Spinal cord (tissue), 9 donors: ENCODE measurements at regions not wholly inside any gene's neighbourhood (a gene's known extent, or its start where the extent isn't known, plus 50 kb on each side); places are given as distances from the start of the nearest gene placed in this dataset.

Source experiments
- DNase-seq, 6 donors: peaks; one replicate each; pipeline versions ENCODE4 v3.0.0 to v3.0.0-alpha.2; 2013 to 2015; ENCODE audit warnings: low spot score in 6 of 6, low read depth in 4 of 6
- H3K27ac ChIP-seq: one replicate; pipeline ENCODE4 v1.5.1; 2013; ENCODE audit warnings: low read depth, low read length, control low read depth
- H3K27me3 ChIP-seq: one replicate; pipeline ENCODE4 v1.6.1; 2013; ENCODE audit warnings: low read length; ENCODE audit not compliant: control insufficient read depth, insufficient read depth
- H3K36me3 ChIP-seq: one replicate; pipeline ENCODE4 v1.6.1; 2013; ENCODE audit warnings: low read length; ENCODE audit not compliant: control insufficient read depth, insufficient read depth
- H3K4me1 ChIP-seq: one replicate; pipeline ENCODE4 v1.6.1; 2013; ENCODE audit warnings: low read length; ENCODE audit not compliant: control insufficient read depth, insufficient read depth
- H3K4me3 ChIP-seq: one replicate; pipeline ENCODE4 v1.5.1; 2013; ENCODE audit warnings: low read depth, low read length, control low read depth
- H3K9me3 ChIP-seq: one replicate; pipeline ENCODE4 v1.6.1; 2013; ENCODE audit warnings: low read length; ENCODE audit not compliant: control insufficient read depth, insufficient read depth
- WGBS: methylation state at CpG from one replicate; pipeline ENCODE4 v1.1.5; 2013; ENCODE audit warnings: missing lambda C conversion rate; ENCODE audit not compliant: insufficient coverage; 5-methylcytosine and 5-hydroxymethylcytosine counted together
- donor health status: healthy.

DNA sequence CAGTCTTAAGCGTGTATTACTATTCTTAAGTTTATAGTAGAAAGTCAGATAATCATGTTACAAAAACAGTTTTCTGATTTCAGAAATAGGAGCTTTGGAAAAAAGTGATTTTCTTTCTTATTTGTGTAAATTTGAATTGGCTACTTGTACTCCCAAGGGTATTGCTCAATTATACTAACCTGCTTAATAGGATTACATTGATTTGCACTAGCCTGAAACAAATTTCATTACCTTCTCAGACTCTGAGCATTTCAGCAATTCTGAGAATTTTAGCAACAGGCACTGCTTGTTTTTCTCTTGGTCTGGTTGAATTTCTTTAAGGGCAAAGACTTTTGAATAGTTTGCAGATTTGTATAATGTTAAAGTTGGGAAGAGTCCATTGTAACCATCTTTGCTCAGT, 87.2 kb upstream of the NXPH2 start:
- Histone ChIP-seq H3K27me3 (no peaks in the 10 kb centered on the region), H3K27ac (no peak overlapping the region), H3K9me3 (no peaks in the 10 kb centered on the region), H3K4me3 (no peak overlapping the region), H3K36me3 (no peaks in the 10 kb centered on the region), H3K4me1 (no peaks in the 10 kb centered on the region)
- no peak for DNase-seq
- WGBS, result no CpG with 5 or more reads among the region's 1 CpG

DNA sequence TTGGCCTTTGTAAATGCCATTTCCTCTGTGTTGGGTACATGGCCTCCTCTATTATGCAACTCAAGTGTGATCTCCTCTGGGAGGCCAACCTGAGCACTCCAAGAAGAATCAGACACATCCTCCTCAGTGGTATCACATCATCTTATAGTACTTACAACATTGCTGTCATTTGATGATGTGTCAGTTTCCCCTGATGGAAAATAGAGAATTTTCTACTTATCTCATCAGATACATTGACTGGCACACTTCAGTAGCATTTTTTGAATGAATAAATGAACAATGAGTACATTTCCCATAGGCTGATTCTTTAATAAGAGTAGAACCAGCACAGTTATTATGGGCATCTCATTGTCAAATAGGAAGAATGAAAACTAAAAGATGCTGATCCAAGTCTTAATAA, 86.6 kb upstream of the NXPH2 start:
- Histone ChIP-seq H3K36me3 (no peaks in the 10 kb centered on the region), H3K4me3 (no peak overlapping the region)

DNA sequence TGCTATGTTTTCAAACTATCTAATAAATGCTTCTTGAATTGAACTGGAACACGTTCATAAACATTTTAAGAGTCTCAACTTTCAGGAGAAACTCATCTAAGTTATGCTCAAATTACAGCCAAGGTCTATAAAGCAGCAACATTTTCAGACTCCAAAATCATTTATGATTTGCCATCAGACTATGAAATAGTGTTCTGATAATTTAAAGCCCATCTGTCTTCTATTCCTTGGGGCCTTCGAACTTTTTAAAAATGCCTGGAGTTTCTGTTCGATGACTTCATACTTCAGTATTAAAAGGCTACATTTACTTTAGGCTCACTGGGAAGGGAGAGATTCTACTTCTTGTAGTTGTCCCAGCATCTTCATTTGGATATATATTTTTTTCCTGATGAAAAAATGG, 73.6 kb upstream of the NXPH2 start:
- Histone ChIP-seq H3K27ac (no peak overlapping the region), H3K4me1 (no peaks in the 10 kb centered on the region), H3K9me3 (no peaks in the 10 kb centered on the region), H3K27me3 (no peaks in the 10 kb centered on the region), H3K36me3 (no peaks in the 10 kb centered on the region), H3K4me3 (no peak overlapping the region)
- no peak for DNase-seq
- no CpG with 5 or more reads among the region's 3 CpGs for WGBS

More for the DNA sequence above, 86.6 kb upstream of the NXPH2 start:
- H3K9me3 ChIP-seq, result no peaks in the 10 kb centered on the region
- no peaks in the 10 kb centered on the region for H3K4me1 ChIP-seq
- H3K27ac ChIP-seq, result no peak overlapping the region
- no peak for DNase-seq
- H3K27me3 ChIP-seq, result no peaks in the 10 kb centered on the region

DNA sequence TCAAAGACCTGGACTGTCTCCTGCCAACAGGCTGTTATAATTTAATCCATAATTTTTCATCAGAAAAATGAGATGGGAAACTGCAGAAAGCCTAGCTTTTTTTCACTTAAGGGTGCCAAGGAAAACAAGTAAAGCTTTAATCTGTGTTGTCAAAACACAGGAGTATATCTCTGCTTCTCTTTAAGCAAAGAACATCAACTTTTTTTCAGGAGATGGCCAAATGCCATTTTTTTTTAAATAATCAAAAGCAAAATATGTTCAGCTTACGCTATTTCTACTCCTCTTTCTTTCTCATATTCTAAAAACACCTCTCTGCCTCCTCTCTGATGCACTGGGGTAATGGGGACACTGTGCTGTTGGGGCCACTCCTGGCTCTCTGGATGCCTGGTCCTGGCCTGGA, 73.1 kb upstream of the NXPH2 start:
- WGBS, result no CpG with 5 or more reads among the region's 1 CpG
- Histone ChIP-seq H3K27ac (no peak overlapping the region), H3K4me1 (no peaks in the 10 kb centered on the region), H3K27me3 (no peaks in the 10 kb centered on the region), H3K4me3 (no peak overlapping the region), H3K36me3 (no peaks in the 10 kb centered on the region), H3K9me3 (no peaks in the 10 kb centered on the region)
- peak in 1 of 6 donors; percentile 51 for DNase-seq

DNA sequence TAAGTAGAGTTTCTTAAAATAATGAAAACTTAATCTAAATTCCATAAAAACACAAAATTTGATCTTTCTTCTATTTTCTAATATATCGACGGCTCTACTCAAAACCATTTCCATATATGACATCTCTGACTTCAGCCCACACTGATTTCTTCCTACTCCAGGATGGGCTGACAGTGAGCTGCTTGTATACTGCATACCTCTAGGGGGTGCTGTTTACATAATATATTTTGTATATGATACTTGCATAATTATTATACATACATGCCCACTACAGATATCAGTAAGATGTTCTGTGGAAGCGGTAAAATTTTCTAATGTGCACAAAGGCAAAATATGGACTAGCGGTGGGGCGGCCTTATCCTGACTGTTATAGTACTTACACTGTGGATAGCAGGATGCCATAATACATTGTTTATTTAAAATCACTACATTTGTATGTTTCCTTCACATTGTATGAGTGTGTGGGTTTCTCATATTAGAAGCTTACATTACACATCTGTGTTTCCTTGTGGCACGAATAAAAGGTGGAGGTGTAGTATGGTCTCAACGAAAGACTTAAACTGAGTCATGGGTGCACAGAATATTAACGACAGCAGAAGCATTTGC, 66.1 kb upstream of the NXPH2 start:
- Histone ChIP-seq H3K36me3 (no peaks in the 10 kb centered on the region), H3K27ac (no peak overlapping the region), H3K4me1 (no peaks in the 10 kb centered on the region), H3K27me3 (no peaks in the 10 kb centered on the region), H3K9me3 (no peaks in the 10 kb centered on the region), H3K4me3 (no peak overlapping the region)
- WGBS, result no CpG with 5 or more reads among the region's 8 CpGs
- peak in 2 of 6 donors; percentile 28 to 59 for DNase-seq

DNA sequence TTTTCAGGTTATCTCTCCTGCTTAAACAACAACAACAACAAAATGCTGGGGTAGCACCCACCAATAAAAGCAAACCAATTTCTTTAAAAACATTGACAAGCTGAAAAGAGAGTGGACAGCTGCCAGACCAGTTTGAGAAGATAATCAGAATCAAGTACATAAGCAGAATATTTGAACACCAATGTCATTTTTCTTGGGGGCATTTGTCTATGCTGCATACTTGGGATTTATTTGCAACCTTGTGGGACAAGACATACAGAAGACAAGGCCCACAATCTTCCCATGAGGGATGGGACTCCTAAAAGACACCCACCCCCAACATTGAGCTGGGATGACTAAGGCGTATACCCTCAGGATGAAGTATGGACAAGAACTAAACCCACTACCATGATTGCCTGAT, 62.2 kb upstream of the NXPH2 start:
- H3K4me1 ChIP-seq, result no peaks in the 10 kb centered on the region
- H3K36me3 ChIP-seq, result no peaks in the 10 kb centered on the region
- no peaks in the 10 kb centered on the region for H3K27me3 ChIP-seq
- no peak overlapping the region for H3K27ac ChIP-seq
- no peaks in the 10 kb centered on the region for H3K9me3 ChIP-seq
- no CpG with 5 or more reads among the region's 1 CpG for WGBS
- H3K4me3 ChIP-seq, result no peak overlapping the region
- DNase-seq, result no peak

DNA sequence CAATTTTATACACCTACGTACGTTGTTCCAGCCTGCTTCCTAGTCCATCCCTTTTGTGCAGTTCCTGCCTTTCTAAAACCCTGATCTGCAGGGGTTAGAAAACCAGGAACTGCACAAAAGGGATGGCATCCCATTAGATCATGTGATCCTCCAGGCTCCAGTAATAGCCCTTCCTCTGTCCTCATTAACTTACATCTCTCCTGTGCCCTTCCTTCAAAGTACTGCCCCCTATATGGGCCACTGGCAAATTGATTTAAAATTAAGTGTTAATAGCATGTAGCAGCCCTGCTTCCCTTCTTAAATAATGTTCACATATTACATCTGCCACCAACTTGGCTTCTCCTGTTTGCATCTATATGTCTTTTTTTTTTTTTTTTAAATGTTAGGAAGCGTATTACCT, 61.3 kb upstream of the NXPH2 start:
- H3K27me3 ChIP-seq, result no peaks in the 10 kb centered on the region
- H3K27ac ChIP-seq, result no peak overlapping the region
- H3K4me1 ChIP-seq, result no peaks in the 10 kb centered on the region
- no peaks in the 10 kb centered on the region for H3K36me3 ChIP-seq
- no peaks in the 10 kb centered on the region for H3K9me3 ChIP-seq
- DNase-seq, result no peak
- no peak overlapping the region for H3K4me3 ChIP-seq
- 83% methylated on average over 2 of the region's 3 CpGs for WGBS

DNA sequence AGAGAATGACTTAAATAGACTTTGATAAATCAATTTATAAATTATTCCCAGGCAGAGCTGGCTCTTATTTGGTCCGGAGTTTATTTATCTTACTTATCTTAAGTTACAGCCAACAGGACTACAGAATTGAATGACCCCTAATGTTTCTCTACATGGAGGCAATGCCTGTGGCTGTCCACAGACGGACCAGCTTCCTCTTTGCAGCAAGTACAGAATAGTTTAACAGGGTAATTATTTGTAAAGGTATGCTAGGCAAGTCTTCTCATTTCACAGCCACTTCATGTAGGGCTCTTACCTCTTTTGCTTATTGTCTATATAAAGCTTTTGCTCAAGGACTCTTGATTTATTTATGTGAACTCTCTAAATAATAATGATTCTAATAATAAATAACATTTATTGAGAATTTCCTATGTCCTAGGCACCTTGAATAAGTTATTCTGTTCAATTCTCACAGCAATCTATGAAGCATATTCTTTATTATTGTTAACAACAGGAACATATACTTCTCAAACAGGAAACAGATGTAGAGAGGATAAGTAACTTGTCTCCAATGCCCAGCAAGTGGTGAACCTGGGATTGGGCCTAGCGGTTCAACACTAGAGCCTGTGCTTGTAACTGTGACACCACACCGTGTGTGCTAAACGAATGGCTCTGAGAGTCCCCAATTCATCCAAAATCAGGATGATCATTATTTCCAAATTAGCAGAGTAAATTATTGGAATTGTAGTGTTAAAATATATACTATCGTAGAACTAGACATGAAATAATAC, 58.8 kb upstream of the NXPH2 start:
- DNase-seq, result no peak
- no peaks in the 10 kb centered on the region for H3K27me3 ChIP-seq
- H3K4me3 ChIP-seq, result no peak overlapping the region
- H3K9me3 ChIP-seq, result no peaks in the 10 kb centered on the region
- no peak overlapping the region for H3K27ac ChIP-seq
- no peaks in the 10 kb centered on the region for H3K36me3 ChIP-seq
- no peaks in the 10 kb centered on the region for H3K4me1 ChIP-seq
- WGBS, result no CpG with 5 or more reads among the region's 6 CpGs

DNA sequence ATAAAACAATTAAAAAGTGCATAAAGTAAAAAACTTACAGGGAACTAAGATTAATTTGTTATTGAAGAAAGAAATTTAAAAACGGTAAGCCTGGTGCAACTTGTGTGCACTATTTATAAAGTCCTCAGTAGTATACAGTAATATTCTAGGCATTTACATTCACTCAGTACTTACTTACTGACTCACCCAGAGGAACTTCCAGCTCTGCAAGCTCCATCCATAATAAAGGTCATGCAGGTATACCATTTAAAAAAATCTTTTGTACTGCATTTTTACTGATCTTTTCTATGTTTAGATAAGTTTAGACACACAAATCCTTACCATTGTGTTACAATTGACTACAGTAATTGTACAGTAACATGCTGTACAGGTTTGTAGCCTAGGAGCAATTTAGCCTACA, 51.5 kb upstream of the NXPH2 start:
- Histone ChIP-seq H3K9me3 (no peaks in the 10 kb centered on the region), H3K27ac (no peak overlapping the region), H3K27me3 (no peaks in the 10 kb centered on the region), H3K4me1 (no peaks in the 10 kb centered on the region), H3K36me3 (no peaks in the 10 kb centered on the region), H3K4me3 (no peak overlapping the region)
- no CpG with 5 or more reads among the region's 1 CpG for WGBS
- DNase-seq, result no peak

DNA sequence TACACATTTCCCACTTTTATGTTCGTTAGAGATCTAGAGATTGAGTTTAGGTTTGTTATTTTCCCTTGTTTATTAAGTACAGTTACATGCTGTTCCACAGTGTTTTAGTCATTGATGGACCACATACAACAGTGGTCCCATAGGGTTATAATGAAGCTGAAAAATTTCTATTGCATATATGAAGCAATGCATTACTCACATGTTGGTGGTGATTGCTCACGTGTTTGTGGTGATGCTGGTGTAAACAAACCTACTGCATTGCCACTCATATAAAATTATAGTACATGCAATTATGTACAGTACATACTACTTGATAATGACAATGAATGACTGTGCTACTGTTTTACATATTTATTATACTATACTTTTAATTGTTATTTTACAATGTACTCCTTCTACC, 51.0 kb upstream of the NXPH2 start:
- no peak overlapping the region for H3K27ac ChIP-seq
- no CpG with 5 or more reads among the region's 2 CpGs for WGBS
- no peaks in the 10 kb centered on the region for H3K27me3 ChIP-seq

More for the DNA sequence above, 51.0 kb upstream of the NXPH2 start:
- no peaks in the 10 kb centered on the region for H3K9me3 ChIP-seq
- no peak for DNase-seq
- no peaks in the 10 kb centered on the region for H3K36me3 ChIP-seq
- no peak overlapping the region for H3K4me3 ChIP-seq
- no peaks in the 10 kb centered on the region for H3K4me1 ChIP-seq
